GM19043 (cell line): ENCODE measurements at regions not wholly inside any gene's neighbourhood (a gene's known extent, or its start where the extent isn't known, plus 50 kb on each side); places are given as distances from the start of the nearest gene placed in this dataset.

Experiments used
- ATAC-seq: cut with Tn5 transposase; IDR thresholded peaks from one replicate; pipeline ENCODE4 v1.9.1; 2021; ENCODE audit warnings: low read depth; ENCODE audit not compliant: unreplicated experiment

- no peak for ATAC-seq
These were observed 101.5 kb upstream of the GPR26 start for GRCh38 chr10:123564631-123565030.

GRCh38 chr10:123565691-123566660 lies 100.2 kb upstream of the GPR26 start:
- no peak for ATAC-seq

- no peak for ATAC-seq
These were observed 98.0 kb upstream of the GPR26 start for GRCh38 chr10:123567984-123568739.

- ATAC-seq, result no peak
These were observed 97.4 kb upstream of the GPR26 start for GRCh38 chr10:123568751-123569150.

- ATAC-seq, result no peak
These were observed 96.6 kb upstream of the GPR26 start for GRCh38 chr10:123569436-123570035.

GRCh38 chr10:123570051-123570897 lies 95.9 kb upstream of the GPR26 start:
- ATAC-seq, result no peak

- no peak for ATAC-seq
These were observed 95.1 kb upstream of the GPR26 start for GRCh38 chr10:123570898-123571515.

- no peak for ATAC-seq
These were observed 94.2 kb upstream of the GPR26 start for GRCh38 chr10:123571978-123572377.

GRCh38 chr10:123573236-123574108 lies 92.7 kb upstream of the GPR26 start:
- no peak for ATAC-seq

- ATAC-seq, result no peak
These were observed 92.0 kb upstream of the GPR26 start for GRCh38 chr10:123574109-123574698.

- no peak for ATAC-seq
These were observed 91.0 kb upstream of the GPR26 start for GRCh38 chr10:123575105-123575504.

- no peak for ATAC-seq
These were observed 89.4 kb upstream of the GPR26 start for GRCh38 chr10:123576706-123577105.

GRCh38 chr10:123577921-123578461 lies 88.2 kb upstream of the GPR26 start:
- ATAC-seq, result no peak

GRCh38 chr10:123578721-123579120 lies 87.4 kb upstream of the GPR26 start:
- ATAC-seq, result no peak

- ATAC-seq, result no peak
These were observed 86.5 kb upstream of the GPR26 start for GRCh38 chr10:123579675-123580074.

- no peak for ATAC-seq
These were observed 85.7 kb upstream of the GPR26 start for GRCh38 chr10:123580426-123580825.

GRCh38 chr10:123581656-123582055 lies 84.5 kb upstream of the GPR26 start:
- no peak for ATAC-seq
